CD4-positive, alpha-beta T cell treated with Interleukin-1 beta for 1 hour (primary cell): ENCODE measurements at regions not wholly inside any gene's neighbourhood (a gene's known extent, or its start where the extent isn't known, plus 50 kb on each side); places are given as distances from the start of the nearest gene placed in this dataset.
"Not testable (repeated sequence)": the region's sequence is repeated elsewhere in the genome, so short reads cannot be mapped to it uniquely, and the experiment has no call there.

Experiments
- DNase-seq, 2 donors: peaks; one replicate each; pipeline ENCODE4 v3.0.0-alpha.2; 2020 to 2022

DNA sequence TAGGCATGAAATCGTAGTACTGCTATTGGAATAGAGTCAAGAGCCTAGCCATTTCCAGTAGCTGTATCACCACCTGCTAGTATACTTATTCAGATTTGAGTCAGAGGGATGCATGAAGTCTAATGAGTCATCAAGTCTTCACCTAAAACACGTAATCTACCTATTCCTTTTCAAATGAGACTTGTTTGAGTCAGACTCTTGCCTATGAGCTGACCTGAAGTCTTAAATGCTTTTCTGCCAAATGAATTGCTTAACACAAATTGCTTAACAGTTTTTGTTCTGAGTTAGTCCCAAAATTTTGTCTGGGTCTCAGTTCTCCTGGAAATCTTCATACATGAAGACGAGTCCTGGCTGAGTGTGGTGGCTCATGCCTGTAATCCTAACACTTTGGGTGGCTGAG, 165.2 kb downstream of the GNAT3 start:
- DNase-seq: no peak

DNA sequence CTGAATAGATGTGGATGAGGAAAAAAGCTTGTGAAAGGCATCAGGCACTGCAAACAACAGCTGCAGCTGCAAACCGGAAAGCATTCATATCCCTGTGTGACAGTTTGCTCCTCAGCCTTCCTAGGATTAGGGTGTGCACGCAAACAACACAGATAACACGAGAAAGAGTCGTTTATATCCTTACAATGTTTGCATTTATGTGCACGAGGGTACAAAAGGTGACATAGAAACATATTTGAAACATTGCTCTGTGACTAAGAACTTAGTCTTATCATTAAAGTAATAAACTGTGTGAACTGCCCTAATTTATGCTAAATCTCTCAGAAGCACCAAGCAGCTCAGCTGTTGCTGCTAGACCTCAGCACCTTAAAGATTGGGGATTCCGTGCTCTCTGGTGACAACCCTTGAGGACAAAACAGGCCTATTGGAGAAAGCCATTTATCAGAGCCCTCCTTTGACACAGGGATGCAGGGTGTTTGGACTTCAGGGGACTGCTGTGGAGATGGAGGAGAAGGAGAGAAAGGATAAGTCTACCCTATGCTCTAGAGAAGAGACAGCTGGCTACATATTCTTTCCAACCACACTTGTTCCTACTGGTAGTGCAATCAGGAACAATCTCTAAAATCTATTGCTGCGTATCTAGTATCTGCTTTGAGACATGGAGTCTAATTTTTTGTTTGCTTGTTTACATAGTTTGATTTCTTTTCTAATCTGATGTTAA, 176.2 kb downstream of the GNAT3 start:
- DNase-seq: no peak

GRCh38 chr7:80334908-80335307, 177.0 kb downstream of the GNAT3 start:
- no peak for DNase-seq

DNA sequence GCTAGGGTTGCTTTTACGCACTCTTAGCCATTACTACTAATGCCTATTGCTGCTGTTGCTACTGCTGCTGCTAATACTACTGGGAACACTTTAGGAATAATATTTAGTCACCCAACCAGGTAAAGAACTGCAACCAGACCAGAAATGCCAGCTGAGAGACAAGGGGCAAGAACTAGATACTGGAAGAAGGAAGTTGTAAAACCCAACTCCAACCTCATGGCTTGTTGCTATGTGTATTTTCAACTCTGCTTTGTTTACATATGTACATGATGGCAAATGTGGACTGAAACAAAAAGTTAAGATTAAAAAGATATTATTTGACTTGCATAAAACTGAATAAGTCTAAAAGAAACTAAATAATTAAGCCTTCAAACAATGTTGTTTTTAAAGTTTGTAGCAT, 177.7 kb downstream of the GNAT3 start:
- DNase-seq: no peak

GRCh38 chr7:80333040-80333439, 178.8 kb downstream of the GNAT3 start:
- DNase-seq: no peak

- DNase-seq: no peak
Measured at GRCh38 chr7:80330434-80330833, 181.4 kb downstream of the GNAT3 start.

DNA sequence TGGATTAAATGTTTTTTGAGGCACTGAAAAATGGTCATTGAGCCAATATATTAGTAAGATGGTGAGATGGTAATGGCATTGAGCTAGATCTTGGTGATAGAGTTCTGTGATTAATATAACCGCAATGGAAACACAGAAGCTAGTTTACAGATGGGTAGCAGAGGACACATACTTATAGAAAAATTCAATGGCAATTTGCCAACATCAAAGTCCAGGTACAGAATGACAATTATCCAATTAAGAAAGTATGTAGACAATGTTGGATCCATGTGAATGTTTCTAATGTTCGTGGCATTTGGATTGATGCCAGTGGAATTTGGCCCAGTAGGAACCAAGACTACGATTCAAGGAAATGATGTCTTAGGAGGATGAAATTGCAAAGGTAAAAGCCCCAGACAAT, 187.8 kb downstream of the GNAT3 start:
- no peak for DNase-seq

- no peak for DNase-seq
Measured at GRCh38 chr7:80319461-80319860, 184.8 kb downstream of the GNAI1 start.

- DNase-seq: no peak
Measured at GRCh38 chr7:80318081-80318480, 183.4 kb downstream of the GNAI1 start.

DNA sequence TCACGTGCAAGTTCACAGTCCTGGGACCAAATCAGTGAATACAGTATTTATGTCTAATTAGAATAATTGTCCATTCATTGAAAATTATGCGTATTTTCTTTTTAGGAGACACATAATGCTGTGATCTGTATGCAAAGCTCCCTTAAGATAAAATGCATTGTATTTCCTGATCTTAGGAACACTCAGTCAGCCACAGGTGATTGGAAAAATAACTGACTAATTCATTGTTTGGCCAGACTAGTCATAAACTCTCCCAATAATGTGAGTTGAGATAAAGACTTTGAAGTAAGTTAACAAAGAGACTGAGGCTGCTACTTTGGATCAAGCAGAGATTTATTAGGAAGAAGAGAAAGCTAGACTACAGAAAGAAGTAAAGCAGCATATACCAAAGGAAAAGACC, 182.2 kb downstream of the GNAI1 start:
- DNase-seq: no peak

DNA sequence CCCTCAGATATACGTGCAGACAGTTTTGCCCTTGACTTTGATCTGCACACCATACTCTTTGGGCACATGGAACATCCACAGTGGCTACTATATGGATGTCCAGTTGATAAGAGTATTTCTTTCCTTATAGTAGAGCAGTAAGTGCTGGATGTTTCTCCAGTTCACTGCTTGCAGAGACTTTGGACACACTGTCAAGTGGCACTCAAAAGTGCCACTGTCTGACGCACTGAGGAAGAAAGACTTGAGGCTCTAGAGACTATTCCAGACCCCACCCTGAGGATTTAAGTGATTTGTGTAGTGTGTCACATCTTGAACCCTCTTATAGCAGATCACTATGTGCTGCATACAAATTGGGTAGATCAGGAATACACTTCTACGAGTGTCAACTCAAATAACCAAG, 179.1 kb downstream of the GNAI1 start:
- no peak for DNase-seq

GRCh38 chr7:80313067-80313626, 178.5 kb downstream of the GNAI1 start:
- no peak for DNase-seq

GRCh38 chr7:80312139-80312661, 177.6 kb downstream of the GNAI1 start:
- DNase-seq: peak in 1 of 2 donors; percentile 11

DNA sequence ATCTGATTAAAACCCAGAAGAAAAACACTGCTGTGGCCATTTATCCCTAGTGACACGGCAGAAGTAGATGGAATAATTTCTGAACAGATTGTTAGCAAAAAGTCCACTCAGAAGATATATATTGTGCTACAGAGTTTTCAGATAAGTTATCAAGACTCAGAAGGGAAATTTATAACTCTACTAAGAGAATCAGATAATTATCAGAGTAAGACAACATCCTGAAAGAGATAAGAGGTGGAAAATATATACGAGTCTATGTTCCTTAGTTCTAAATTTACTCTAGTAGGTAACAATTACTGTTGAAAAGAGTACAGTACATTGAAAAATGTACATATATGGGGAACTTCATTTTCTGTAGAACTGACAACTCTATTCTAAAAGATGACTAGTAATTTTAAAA, 176.7 kb downstream of the GNAI1 start:
- no peak for DNase-seq

GRCh38 chr7:80309971-80310549, 175.4 kb downstream of the GNAI1 start:
- DNase-seq: no peak

- no peak for DNase-seq
Measured at GRCh38 chr7:80309377-80309776, 174.7 kb downstream of the GNAI1 start.

DNA sequence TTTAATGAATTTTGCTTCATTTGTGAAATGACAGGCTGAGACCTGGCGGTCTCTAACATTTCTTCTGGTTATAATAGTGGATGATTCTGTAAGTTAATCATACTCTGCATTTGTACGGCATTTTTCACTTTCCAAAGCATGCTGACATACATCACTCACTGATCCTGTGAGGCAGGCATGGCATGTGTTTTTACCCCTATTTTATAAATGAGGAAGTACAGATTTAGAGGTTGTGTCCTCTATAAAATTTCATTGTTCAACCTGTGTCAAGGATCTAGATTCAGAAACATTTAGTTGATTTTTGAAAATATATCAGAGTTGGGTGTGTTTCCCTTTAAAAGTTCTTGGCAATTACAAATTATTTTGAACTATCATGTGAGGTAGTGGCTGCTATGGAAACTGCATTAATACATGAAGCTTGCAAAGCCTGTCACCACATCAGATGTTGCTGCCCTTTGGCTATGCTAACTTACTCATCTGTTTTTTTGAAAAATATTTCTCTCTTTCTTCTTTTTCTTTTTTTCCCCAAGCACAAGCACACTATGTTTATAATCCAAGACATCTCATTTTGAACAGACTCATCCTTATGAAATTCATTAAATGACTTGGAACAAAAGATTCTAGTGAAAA, 172.7 kb downstream of the GNAI1 start:
- DNase-seq: no peak

GRCh38 chr7:80303315-80303714, 168.7 kb downstream of the GNAI1 start:
- DNase-seq: no peak

- DNase-seq: no peak
Measured at GRCh38 chr7:80302636-80303035, 168.0 kb downstream of the GNAI1 start.

DNA sequence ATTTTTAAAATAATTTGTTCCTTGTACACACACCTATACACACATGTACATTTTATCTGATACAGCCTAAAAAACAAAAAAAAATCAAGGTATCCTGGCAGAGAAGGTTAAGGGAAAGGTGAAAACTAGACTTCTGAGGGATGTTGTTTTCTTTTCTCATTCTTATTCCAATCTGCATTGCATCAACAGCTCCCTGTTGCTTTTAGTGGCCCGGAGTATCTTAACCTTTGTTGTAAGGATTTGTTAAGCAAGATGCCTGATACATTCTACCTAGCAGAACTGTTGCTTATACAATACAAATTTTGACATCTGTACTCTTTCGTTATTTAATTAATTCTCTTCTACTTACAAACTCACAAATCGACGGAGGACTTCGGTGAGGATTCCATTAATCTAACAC, 167.4 kb downstream of the GNAI1 start:
- DNase-seq: no peak

GRCh38 chr7:80298201-80298600, 163.6 kb downstream of the GNAI1 start:
- no peak for DNase-seq

DNA sequence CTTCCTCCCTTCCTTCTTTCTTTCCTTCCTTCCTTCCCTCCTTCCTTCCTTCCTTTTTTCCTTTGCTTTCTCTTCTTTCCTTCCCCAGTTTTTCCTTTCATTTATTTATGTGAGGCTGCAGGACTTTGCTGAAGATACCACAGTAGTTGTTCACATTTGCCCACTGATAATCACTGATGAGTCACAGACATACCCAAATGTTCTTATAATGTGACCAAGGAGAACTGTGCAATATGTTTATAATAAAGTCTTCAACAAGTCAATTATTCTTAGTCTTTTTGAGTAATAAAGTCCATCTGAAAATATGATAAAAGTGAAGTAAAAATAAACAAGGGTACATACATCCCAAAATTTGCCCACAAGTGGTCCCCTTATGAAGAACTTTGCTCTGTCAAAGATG, 159.7 kb downstream of the GNAI1 start:
- no peak for DNase-seq

DNA sequence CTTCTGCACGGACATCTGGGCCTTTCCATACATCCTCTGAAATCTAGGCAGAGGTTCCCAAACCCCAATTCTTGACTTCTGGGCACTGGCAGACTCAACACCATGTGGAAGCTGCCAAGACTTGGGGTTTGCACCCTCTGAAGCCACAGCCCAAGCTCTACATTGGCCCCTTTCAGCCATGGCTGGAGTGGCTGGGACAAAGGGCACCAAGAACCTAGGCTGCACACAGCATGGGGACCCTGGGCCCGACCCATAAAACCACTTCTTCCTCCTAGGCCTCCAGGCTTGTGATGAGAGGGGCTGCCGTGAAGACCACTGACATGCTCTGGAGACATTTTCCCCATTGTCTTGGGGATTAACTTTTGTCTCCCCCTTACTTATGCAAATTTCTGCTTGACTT, 158.0 kb downstream of the GNAI1 start:
- DNase-seq: not testable (repeated sequence)
